ENCODE measurements at regions not wholly inside any gene's neighbourhood (a gene's known extent, or its start where the extent isn't known, plus 50 kb on each side); places are given as distances from the start of the nearest gene placed in this dataset.

GRCh38 chr4:24745172-24745895 is 50.0 kb upstream of the SOD3 start:
- TF ChIP-seq, protein P1, sequence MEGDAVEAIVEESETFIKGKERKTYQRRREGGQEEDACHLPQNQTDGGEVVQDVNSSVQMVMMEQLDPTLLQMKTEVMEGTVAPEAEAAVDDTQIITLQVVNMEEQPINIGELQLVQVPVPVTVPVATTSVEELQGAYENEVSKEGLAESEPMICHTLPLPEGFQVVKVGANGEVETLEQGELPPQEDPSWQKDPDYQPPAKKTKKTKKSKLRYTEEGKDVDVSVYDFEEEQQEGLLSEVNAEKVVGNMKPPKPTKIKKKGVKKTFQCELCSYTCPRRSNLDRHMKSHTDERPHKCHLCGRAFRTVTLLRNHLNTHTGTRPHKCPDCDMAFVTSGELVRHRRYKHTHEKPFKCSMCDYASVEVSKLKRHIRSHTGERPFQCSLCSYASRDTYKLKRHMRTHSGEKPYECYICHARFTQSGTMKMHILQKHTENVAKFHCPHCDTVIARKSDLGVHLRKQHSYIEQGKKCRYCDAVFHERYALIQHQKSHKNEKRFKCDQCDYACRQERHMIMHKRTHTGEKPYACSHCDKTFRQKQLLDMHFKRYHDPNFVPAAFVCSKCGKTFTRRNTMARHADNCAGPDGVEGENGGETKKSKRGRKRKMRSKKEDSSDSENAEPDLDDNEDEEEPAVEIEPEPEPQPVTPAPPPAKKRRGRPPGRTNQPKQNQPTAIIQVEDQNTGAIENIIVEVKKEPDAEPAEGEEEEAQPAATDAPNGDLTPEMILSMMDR (IDR thresholded peaks at IDR 0.05) = no peak
- no peak for TF ChIP-seq POLR2A (IDR thresholded peaks at IDR 0.05)
